ENCODE measurements at regions not wholly inside any gene's neighbourhood (a gene's known extent, or its start where the extent isn't known, plus 50 kb on each side); places are given as distances from the start of the nearest gene placed in this dataset.

DNA sequence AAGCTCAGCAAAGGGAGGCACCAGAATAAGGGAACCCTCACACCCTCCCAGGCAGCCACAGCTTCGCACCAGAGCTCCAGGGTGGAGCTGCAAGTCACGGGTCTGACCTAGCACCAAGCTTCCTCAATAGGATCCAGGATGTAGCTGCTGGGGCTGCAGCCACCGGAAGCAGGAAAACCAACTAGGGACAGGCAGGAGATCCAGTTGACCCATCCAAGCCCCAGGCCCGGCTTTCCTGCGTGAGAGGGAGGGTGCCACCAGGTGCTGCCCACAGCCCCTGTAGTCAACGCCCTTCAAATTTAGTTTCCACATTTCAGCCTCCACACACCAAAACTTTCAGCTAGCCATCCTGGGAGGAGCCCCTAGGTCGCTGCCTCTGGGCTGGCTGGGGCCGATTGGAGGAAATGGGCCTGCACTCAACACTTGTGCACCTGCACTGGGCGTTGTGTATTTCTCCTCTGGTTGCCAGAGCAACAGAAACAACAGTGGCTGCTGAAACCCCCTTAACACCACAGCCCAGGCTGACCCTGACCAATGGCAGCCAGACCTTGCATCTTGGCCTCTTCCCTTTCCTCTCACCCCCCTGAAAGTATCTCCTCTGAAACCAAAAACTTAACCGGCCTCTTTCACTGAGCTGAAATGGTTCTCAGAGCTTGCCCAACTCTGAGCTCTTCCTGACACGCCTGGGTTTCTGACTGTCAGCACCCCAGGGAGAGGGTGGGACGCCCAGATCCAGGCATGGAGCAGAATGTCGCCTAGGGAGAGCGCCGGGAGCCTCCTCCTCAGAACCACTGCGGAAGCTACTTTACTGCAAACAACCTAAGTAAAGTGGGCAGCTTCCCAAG is 226.5 kb upstream of the MAP3K1 start:
- no peak for DNase-seq

DNA sequence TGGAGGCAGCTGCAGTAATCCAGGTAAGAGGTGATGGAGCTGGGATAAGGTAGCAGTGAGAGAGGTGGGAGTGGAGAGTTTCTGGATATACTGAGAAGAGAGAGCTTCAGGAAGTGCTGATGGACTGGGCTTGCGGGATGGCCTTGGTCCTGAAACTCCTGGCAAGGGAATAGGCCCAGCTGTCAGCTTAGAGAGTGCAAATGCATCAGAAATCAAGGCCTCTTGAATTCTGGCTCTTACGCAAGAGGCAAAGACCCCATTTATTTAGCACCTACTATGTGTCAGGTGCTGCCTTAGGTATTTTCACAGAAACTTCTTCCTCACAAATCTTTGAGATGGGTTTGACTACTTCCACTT is 227.2 kb upstream of the MAP3K1 start:
- DNase-seq: no peak

DNA sequence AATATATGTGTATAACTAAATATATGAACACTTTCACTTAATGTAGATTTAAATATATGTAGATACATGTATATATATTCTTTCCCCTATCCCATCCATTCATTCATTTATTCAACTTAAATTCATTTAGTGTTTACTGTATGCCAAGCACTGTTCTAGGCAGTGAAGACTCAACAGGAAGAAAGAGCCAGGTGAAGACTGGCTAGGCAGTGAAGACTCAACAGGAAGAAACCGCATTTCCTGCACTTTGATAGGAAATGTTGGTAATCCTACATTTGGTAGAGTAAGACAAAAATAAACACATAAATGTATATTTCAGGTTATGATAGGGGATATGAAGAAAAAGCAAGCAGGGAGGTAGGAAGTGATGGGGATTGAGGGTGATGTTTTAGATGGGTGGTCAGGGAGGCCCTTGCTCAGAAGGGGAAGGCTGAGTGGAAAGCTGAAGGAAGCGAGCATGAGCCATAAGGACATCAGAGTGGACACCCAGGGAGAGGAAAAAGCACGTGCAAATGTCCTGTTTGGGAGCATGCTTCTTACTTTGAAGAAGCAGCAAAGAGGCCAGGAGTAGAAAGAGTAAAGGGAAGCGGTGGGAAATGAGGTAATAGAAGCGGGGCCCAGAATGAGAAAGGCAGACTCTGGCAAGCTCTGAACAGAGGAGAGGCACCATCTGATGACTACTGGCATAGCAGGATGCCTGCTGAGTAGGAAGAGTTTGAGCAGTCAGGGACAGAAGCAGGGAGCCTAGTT is 227.8 kb upstream of the MAP3K1 start:
- DNase-seq: no peak

DNA sequence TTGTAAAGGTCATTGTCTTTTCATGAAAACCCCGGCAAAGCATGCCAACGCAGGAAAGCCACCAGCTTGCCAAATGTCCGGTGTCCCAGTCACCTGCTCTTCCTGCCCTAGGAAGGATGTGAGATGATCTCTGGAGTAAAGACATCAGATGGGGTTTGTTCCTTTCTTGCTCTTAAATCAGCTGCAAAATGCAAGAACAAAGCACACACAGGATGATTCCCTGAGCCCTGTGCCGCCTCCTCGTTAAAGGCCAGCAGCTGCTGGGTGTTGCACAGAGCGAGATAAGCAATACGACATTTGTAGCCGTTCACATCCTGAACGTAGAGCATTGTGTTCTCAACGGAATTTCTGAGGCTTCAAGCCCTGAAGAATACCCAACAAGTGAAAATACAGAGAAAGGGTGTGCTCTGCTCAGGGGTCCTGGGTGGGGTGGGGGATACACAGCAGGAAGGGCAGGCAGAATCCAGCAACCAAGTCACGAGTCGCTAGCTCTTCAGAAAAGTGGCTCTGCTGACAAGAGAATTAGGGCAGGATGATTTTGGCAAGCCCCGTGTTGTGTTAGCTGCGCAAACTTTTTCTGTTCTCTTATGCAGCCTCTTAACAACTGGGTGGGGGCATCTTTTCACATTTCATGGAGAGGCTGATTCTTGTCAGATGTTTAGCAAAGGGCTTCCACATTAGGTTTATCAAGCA is 229.2 kb upstream of the MAP3K1 start:
- DNase-seq: peak in 1 of 58 donors; percentile 2

DNA sequence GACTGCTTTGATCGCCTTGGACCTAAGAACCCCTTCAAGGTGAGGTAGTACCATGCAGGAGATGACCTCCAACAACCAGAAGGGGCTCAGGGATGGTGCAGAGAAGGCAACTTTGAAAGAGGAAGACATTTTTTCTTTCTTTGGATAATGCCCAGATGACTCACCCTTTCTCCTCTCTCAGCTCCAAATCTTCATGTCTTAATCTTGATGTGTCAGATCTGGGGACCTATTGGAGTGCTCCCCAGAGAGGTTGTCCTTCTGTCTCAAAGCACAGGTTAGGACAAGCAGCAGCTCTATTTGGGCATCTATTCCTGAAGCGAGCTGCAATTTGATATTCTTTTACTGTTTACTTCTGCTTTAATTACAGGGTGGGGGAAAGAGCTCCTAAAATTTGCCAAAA is 229.9 kb upstream of the MAP3K1 start:
- no peak for DNase-seq

DNA sequence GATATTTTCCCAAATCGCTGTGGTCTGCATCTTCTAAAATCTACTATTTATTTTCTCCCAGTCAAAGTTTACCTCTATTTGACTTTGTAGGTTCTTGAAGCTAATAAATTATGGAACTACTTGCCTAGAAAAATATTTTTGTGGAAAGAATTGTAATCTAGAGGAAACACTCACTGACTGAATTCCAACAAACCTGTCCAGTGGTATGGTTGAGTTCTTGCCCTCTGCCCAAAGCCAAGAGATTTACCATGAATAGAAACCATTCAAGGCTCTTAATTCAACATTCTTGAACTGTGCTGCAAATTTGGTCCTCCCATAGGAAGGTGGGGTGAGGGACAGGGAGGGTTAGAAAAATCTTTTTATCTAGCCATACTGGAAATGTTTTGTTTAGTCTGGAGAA is 233.9 kb upstream of the MAP3K1 start:
- DNase-seq: no peak

DNA sequence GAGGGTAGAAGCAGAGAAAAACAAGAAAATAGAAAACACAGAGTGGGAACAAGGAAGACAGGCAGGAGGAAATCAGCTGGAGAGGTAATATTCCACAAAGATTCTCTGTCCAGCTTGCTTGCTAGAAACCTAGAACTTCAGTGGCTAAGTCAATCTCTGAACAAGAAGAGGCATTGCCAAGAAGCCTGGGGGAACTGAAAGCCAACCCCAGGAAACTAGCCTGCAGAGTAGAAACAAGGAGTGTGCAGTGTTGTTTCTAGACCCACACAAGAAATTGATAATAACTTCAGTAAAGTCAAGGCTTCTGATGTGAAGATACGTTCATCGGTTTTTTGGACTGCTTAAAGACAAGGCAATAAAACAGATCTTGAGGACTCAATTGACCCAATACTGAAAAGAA is 234.5 kb upstream of the MAP3K1 start:
- DNase-seq: no peak

DNA sequence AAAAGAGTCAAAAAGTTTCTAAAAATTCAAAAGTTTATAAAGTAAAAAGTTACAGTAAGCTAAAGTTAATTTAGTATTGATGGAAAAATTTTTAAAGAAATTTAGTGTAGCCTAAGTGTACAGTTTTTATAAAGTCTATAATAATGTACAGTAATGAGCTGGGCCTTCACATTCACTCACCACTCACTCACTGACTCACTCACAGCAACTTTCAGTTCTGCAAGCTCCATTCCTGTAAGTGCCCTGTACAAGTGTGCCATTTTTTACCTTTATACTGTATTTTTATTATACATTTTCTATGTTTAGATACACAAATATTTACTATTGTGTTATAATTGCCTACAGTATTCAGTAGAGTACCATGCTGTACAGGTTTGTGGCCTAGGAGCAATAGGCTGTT is 239.5 kb upstream of the MAP3K1 start:
- no peak for DNase-seq

DNA sequence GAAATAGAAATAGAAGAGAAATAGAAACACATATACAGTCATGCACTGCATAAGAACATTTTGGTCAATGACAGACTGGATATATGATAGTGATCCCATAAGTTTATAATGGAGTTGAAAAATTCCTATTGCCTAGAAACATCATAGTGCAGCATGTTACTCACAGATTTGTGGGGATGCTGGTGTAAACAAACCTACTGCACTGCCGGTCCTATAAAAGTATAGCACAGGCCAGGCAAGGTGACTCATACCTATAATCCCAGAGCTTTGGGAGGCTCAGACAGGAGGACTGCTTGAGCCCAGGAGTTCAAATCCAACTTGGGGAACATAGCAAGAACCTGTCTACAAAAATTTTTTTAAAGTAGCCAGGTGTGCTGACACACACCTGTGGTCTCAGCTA is 240.6 kb upstream of the MAP3K1 start:
- no peak for DNase-seq

DNA sequence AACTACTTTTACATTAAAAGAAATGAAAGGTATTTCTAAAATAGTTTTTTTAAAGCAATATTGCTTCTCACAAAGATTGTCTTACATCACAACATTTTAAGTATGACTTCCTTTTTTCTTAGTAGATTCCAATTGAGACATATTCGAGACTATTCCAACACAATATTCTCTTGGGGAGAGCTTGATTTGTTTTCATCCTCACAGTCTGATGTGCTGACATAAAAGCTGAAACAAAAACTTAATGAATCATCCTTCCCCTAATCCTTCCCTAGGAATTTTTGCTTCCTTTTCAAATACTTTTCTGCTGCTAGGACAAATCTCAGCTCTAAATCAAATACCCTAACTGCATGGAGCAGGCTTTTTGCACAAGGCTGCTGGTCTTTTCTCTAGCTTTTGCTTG is 245.8 kb upstream of the MAP3K1 start:
- no peak for DNase-seq

DNA sequence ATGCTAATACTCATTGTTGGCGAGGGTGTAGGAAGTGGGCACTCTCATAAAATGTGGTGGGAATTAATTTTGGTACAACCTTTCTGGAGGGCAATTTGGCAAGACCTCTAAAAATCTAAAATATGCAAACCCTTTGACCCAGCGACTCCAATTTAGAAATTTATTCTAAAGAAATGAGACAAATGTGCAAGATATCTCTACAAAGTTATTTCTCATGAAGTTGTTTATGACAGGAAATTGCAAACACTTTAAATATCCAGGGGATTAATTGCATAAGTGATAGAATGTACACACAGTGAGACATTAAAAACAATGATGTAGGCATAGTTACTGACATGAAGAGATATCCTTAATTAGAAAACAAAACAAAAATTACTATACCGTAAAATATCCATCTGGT is 246.3 kb upstream of the MAP3K1 start:
- no peak for DNase-seq

DNA sequence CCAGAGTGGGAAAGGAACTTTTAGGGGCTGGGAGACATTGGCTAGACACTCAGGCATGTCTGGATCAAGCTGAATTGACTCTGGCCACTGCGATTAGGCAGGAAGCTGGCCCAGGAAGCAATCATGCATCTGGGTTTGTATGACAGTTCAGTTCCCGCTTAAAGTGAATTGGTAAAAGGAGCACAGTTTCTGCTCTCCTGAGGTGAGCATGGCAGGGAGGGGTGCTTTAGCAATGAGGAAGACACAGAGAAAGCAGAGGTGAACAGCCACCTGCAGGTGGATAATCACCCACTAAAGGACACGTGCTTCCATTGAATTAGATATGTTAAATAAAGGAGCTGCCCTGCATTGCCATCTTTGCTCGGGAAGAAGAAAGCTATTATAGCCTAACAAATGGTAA is 248.1 kb upstream of the MAP3K1 start:
- no peak for DNase-seq

DNA sequence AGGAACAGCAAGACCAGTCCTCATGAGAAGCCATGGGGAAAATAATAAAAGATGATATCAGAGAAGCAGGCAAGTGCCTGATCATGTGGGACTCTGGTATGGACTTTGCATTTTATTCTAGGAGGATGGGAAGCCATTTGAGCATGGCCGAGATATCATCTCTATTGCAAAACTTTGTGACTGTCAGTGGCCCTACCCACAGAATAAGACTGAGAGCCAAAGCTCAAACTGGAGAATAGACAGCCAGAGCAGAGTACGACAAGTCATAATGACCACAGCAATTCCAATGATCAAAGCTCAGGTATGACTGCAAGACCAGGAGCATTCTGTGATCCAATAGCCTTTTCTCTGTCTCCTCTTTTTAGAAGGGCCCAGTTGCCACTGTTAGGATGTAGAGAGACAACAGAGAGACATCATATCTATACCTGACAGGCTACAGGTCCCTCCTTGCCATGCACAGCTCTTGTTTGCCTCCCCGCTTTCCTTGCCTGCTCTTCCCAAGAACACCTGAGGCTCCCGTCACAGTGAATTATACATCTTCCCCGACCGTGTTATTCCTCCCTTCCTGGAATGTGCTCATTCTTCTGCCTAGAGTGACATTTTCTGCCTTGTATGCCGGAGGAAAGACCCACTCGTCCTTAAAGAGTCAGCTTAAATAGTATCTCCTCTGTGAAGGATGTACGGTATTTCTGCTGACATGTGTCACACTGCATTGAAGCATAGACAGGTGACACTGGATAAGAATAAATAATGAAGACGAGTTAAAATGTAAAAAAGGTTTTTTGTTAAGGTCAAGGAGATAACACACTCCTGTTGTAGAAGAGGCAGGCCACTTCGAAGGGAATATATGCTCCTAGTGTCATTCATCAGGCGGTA is 248.7 kb upstream of the MAP3K1 start:
- DNase-seq: no peak

DNA sequence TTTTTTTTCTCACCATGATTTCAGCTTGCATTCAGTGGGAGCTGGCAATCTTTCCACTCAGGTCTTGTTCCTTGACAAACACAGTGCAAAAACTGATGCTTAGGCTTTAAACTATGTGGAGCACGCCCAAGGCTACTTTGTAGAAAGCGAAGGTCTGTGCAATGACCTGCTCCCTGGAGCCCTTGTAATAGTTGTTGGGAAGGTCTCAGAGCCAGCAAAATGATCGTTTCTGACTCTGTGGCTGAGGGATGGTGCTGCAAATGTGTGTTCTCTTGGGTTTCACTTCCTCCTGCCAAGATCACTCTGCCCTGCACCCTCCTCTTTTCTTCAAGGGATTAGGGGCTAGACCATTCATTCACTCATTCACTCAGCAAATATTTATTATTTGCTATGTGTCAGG is 249.7 kb upstream of the MAP3K1 start:
- DNase-seq: peak in 3 of 58 donors; percentile 1 to 13 (median 7)

DNA sequence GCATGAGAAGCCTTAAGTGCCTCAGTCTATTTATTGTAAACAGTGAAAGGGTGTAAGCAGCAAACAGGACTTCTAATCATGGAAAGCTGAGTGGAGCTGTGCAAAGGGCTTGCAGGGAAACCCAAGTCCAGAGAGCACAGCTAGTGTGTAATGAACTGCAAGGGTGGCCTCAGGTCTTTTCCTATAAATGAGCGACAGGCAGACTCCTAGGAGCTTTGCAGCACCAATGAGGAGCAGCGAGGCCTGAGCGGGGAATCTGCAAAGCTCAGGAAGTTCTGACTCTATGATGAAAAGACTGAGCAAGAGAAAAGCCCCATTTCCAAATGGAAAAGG is 250.1 kb upstream of the MAP3K1 start:
- no peak for DNase-seq

DNA sequence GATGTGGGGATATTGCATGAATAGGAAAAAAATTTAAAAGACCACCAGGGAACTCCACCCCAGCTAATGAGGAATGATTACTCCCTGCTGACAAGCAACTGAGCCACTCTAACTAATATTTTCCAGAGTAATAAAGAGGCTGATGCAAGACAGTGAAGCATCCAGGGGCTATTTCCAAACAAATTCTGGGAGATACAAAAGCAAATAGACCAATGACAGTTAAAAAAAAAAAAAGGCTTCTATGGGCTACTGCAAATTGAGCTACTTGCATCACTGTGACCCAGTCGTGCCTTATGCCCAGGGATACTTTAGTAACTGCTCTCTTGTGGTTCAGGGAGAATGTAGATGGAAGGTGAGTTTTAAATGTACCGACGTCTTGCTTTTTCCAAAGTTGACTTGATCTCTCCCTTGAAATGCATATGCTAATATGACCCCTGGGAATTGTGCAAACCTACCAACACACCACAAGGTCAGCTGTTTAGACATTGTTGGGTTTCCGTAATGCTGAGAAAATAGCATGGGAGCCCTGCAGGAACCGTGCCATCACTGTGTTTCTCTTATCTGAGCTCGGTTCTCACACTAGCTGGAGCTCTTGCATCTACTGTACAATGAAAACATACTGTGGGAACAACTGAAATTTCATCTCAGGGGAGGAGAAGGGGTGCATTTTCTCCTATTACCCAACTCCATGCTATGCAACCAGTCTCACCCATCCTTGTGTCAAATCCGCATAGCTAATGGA is 250.6 kb upstream of the MAP3K1 start:
- no peak for DNase-seq

DNA sequence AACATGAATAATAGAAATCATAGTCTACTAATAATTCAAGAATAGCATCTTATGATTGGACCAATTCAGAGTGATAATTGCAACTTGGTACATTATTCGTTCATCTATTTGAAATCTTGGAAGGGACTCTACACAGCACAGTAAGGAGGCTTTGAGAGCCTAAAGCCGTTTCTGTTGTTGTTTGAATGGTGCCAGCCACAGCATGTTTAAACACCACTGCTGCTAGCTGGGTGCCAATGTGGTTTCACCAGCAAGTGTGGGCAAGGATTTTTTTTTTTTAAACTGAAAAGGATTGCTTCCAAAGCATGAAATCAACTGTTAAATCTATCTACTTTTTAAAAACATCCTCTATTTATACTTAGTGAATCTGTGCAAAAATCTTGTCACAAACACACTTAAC is 253.9 kb upstream of the MAP3K1 start:
- no peak for DNase-seq

DNA sequence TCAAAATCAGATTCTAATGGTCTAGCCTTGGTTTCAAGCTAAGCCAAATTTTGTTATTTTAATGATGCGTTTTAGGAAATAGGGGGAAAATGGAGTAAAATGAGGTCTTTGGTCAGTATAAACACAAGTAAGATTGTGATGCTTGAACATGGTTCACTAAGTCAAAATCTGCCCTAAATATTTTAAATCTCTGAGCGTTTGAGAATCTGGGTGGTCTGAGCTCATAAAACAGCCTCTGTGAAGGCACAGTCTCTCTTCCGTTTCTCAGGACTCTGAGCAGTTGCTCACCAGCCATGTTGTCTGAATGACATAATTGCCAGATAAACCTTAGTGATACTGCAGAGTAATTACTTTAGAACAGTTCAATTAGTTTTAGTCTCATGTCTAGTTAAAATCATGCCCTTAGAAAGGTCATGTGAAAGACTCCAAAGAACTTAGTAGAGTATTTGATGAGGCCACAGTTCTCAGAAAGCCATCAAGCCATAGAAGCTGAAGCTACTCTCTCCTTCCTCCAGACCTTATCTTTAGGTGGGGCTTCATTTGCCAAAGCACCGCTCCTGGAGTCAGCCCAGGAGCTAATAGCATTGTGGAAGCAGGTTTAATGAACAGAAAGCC is 257.1 kb upstream of the MAP3K1 start:
- DNase-seq: no peak

DNA sequence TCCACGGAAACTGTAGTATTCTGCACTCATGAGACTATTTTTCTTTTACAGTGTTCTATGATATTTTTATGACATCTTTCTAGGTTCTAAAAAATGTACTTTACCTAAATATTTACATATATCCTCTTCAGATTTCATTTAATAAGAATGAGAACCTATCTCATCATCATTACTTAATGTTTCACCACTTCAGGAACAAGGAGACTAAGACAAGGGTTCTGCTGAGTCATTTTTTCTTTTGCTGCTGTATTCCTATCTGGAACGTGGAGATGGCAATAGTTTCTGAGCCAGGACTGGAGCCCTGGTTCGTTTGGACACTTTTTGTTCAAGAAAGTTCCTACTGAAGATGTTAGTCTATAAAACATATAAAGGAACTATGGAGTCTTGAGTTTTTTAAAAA is 258.2 kb upstream of the MAP3K1 start:
- no peak for DNase-seq

DNA sequence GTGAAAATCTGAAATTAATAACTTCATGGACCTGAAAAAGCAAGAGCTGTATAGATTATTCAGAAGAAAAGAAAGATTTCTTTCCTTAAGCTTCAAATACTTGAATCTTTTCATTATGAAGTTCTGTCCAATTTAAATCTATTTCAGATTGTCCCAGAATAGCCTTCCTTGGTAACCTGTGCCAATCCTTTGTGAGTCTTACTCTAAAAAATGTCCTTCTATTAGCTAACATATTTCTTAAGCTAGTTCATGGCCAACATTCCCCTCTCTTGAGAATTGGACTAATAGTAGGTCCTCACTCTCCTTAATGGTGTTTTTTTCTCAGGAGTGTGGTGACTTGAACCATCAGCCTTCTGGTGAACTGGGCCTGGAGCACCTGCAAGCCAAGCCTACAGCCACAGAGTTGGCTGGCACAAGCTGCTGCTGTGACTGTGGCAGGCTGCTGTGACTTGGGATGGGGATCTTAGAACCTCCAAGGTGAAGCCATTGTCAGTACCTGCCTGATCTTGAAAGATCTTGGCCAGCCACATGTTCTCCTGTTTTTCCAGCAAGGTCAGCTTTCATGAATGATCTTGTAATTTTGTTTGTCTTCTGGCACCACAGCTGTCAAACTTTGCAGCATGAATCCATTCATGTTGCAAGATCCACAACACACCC is 262.6 kb upstream of the MAP3K1 start:
- no peak for DNase-seq

All from anterior cingulate cortex (tissue), 58 donors.